Thyroid gland (tissue), 4 donors: ENCODE measurements at regions not wholly inside any gene's neighbourhood (a gene's known extent, or its start where the extent isn't known, plus 50 kb on each side); places are given as distances from the start of the nearest gene placed in this dataset.

ENCODE experiments used
- DNase-seq, 2 donors: peaks; one replicate each; pipeline ENCODE4 v3.0.0-alpha.2; 2019
- H3K27ac ChIP-seq, 3 donors: fragments of 200-600 bp; sonication (generic); 1 replicate in 2 of 3; 2 replicates in 1 of 3; pipeline ENCODE4 v1.5.1; 2016 to 2019; ENCODE audit warnings: mild to moderate bottlenecking in 1 of 3, moderate library complexity in 1 of 3
- H3K27me3 ChIP-seq: fragments of 200-600 bp; sonication (generic); one replicate; pipeline ENCODE4 v1.5.1; 2019
- H3K36me3 ChIP-seq, 2 donors: fragments of 200-600 bp; sonication (generic); one replicate each; pipeline ENCODE4 v1.5.1; 2016 to 2019
- H3K4me1 ChIP-seq, 2 donors: fragments of 200-600 bp; sonication (generic); one replicate each; pipeline ENCODE4 v1.5.1; 2017 to 2019
- H3K4me3 ChIP-seq, 3 donors: fragments of 200-600 bp; sonication (generic); replicated peaks in 1 of 3; 1 replicate in 2 of 3; 2 replicates in 1 of 3; pipeline ENCODE4 v1.5.1; 2016; ENCODE audit warnings: mild to moderate bottlenecking in 1 of 3
- H3K9me3 ChIP-seq: fragments of 200-600 bp; sonication (generic); one replicate; pipeline ENCODE4 v1.5.1; 2017
- CTCF ChIP-seq, 6 experiments: fragments of 200-600 bp in 3 of 6; fragments of 450-650 bp in 3 of 6; sonication (generic) in 3 of 6; IDR thresholded peaks; one replicate each; pipeline ENCODE4 v1.5.1; 2016 to 2019; ENCODE audit warnings: antibody characterized with exemption in 6 of 6, mild to moderate bottlenecking in 2 of 6, inconsistent platforms in 1 of 6, moderate library complexity in 1 of 6
- POLR2A ChIP-seq, 2 donors: fragments of 450-650 bp; IDR thresholded peaks; one replicate each; pipeline ENCODE4 v1.6.1; 2017; ENCODE audit warnings: antibody characterized with exemption in 2 of 2, mild to moderate bottlenecking in 2 of 2, moderate library complexity in 1 of 2
- WGBS, 2 donors: methylation state at CpG; one replicate each; pipeline ENCODE4 v1.1.5; 2017; 5-methylcytosine and 5-hydroxymethylcytosine counted together
- intact Hi-C: fragments of 100-400 bp; cut with DNase I; formaldehyde crosslinking; loops from one replicate; pipeline ENCODE4 v1.15.1; 2023

GRCh38 chrX:148422526-148422925, 77.9 kb upstream of the AFF2 start:
- WGBS, 2 donors, result 90 to 93% methylated on average over 4 of the region's 4 CpGs
- H3K9me3 ChIP-seq, result no peaks in the 10 kb centered on the region
- intact Hi-C loops, result no loop called here
- no peak overlapping the region for H3K27ac ChIP-seq
- H3K36me3 ChIP-seq, result no peaks in the 10 kb centered on the region
- H3K27me3 ChIP-seq, result no peaks in the 10 kb centered on the region
- no peaks in the 10 kb centered on the region for H3K4me1 ChIP-seq
- no peak for DNase-seq
- TF ChIP-seq CTCF (IDR thresholded peaks at IDR 0.05) (no peak), POLR2A (IDR thresholded peaks at IDR 0.05) (no peak)
- no peak overlapping the region for H3K4me3 ChIP-seq

GRCh38 chrX:148424570-148424969, 75.8 kb upstream of the AFF2 start:
- Histone ChIP-seq H3K4me1 (no peaks in the 10 kb centered on the region), H3K9me3 (no peaks in the 10 kb centered on the region), H3K4me3 (no peak overlapping the region), H3K27me3 (no peaks in the 10 kb centered on the region), H3K27ac (no peak overlapping the region), H3K36me3 (no peaks in the 10 kb centered on the region)
- intact Hi-C loops, result no loop called here
- 71 to 78% methylated on average over 2 of the region's 2 CpGs for WGBS, 2 donors
- no peak for TF ChIP-seq CTCF (IDR thresholded peaks at IDR 0.05)
- TF ChIP-seq POLR2A (IDR thresholded peaks at IDR 0.05), result no peak
- no peak for DNase-seq

GRCh38 chrX:148426467-148426866, 74.0 kb upstream of the AFF2 start:
- Histone ChIP-seq H3K27ac (no peak overlapping the region), H3K36me3 (no peaks in the 10 kb centered on the region), H3K4me3 (no peak overlapping the region), H3K27me3 (no peaks in the 10 kb centered on the region), H3K4me1 (no peaks in the 10 kb centered on the region), H3K9me3 (no peaks in the 10 kb centered on the region)
- intact Hi-C loops, result no loop called here
- DNase-seq, result no peak
- no peak for TF ChIP-seq CTCF (IDR thresholded peaks at IDR 0.05)
- no peak for TF ChIP-seq POLR2A (IDR thresholded peaks at IDR 0.05)
- 63 to 67% methylated on average over 3 of the region's 3 CpGs for WGBS, 2 donors

- 23 to 41% methylated on average over 2 to 3 of the region's 3 CpGs for WGBS, 2 donors
- H3K4me3 ChIP-seq, result no peak overlapping the region
- no peak for DNase-seq
- intact Hi-C loops, result no loop called here
- H3K9me3 ChIP-seq, result no peaks in the 10 kb centered on the region
- H3K36me3 ChIP-seq, result no peaks in the 10 kb centered on the region
- no peaks in the 10 kb centered on the region for H3K4me1 ChIP-seq
- H3K27me3 ChIP-seq, result no peaks in the 10 kb centered on the region
- no peak for TF ChIP-seq CTCF (IDR thresholded peaks at IDR 0.05)
- H3K27ac ChIP-seq, result no peak overlapping the region
Measured at GRCh38 chrX:148441387-148441786, 59.0 kb upstream of the AFF2 start.

GRCh38 chrX:148443216-148443615, 57.2 kb upstream of the AFF2 start:
- Histone ChIP-seq H3K27me3 (no peaks in the 10 kb centered on the region), H3K4me1 (no peaks in the 10 kb centered on the region), H3K9me3 (no peaks in the 10 kb centered on the region), H3K36me3 (no peaks in the 10 kb centered on the region), H3K27ac (no peak overlapping the region), H3K4me3 (no peak overlapping the region)
- WGBS, 2 donors, result 61 to 77% methylated on average over 3 of the region's 3 CpGs
- no peak for DNase-seq
- TF ChIP-seq CTCF (IDR thresholded peaks at IDR 0.05), result no peak
- no peak for TF ChIP-seq POLR2A (IDR thresholded peaks at IDR 0.05)
- intact Hi-C loops, result no loop called here
